GM10266 (cell line): ENCODE measurements at regions not wholly inside any gene's neighbourhood (a gene's known extent, or its start where the extent isn't known, plus 50 kb on each side); places are given as distances from the start of the nearest gene placed in this dataset.

Experiments
- DNase-seq: peaks from one replicate; pipeline ENCODE4 v3.0.0; 2012; ENCODE audit errors: extremely low spot score
- CTCF ChIP-seq: IDR thresholded peaks from 2 replicates; pipeline ENCODE4 v1.5.1; 2012; ENCODE audit warnings: mild to moderate bottlenecking, low read depth; ENCODE audit not compliant: control insufficient read depth, insufficient read depth; ENCODE audit errors: missing control alignments

- TF ChIP-seq CTCF, result no peak
- no peak for DNase-seq
Measured at GRCh38 chr14:76577090-76577489, 184.2 kb upstream of the VASH1 start.

GRCh38 chr14:76577837-76578236 is 183.4 kb upstream of the VASH1 start:
- TF ChIP-seq CTCF, result no peak
- no peak for DNase-seq

- no peak for TF ChIP-seq CTCF
Measured at GRCh38 chr14:76580399-76580798, 180.9 kb upstream of the VASH1 start.

GRCh38 chr14:76580967-76581366 is 180.3 kb upstream of the VASH1 start:
- no peak for TF ChIP-seq CTCF
- DNase-seq, result no peak

More at GRCh38 chr14:76580399-76580798, 180.9 kb upstream of the VASH1 start:
- DNase-seq, result no peak

- no peak for DNase-seq
- TF ChIP-seq CTCF, result no peak
Measured at GRCh38 chr14:76581592-76581991, 179.7 kb upstream of the VASH1 start.

- DNase-seq, result no peak
- no peak for TF ChIP-seq CTCF
Measured at GRCh38 chr14:76582447-76582846, 178.8 kb upstream of the VASH1 start.

GRCh38 chr14:76583174-76583573 is 178.1 kb upstream of the VASH1 start:
- no peak for DNase-seq
- TF ChIP-seq CTCF, result no peak
